ENCODE measurements at regions not wholly inside any gene's neighbourhood (a gene's known extent, or its start where the extent isn't known, plus 50 kb on each side); places are given as distances from the start of the nearest gene placed in this dataset.

DNA sequence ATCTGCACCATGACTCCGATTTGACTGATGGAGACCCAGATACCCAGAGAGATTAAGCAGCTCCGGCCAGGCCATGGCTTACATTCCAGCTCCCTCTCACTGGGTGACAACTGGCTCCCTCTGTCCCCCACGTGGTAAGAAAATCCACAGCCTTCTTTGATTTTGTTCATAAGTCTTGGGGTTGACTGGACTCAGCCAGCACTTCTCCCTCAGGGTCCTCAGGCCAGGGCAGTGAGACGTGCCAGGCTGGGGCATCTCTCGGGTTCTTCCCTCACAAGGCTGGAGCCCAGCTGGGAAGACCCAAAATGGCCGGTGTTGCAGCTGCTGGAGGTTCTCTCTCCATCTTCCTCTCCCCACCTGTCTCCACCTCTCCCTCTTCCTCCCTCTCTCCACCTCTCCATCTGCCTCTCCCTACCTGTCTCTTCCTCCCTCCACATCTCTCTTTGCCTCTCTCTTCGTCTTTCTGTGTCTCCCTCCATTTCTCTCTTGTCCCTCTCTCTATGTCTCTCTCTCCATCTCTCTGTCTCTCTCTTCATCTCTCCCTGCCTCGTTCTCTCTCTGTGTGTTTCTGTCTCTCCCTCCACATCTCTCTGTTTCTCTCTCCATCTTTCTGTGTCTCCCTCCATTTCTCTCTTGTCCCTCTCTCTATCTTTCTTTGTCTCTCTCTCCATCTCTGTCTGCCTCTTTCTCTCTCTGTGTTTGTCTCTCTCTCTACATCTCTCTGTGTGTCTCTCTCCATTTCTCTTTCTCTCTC, 105.3 kb downstream of the FOXL1 start:
- DNase-seq, result no peak

DNA sequence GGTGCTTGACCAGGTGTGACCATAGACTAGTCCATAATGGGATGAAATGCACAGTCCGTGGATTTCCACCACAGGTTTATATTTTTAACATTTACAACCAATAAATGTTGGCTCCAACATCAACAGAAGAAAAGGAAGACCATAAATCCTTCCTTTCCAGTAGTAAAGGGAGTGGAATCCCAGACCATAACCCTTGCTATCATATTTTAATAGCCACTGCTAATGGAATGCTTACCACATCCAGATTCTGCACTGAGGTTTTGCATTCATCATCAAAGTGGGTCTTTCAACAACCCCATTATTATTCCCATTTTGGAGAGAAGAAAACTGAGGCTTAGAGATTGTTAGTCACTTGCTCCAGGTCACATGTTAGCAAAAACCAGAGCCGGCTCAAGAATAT, 106.7 kb downstream of the FOXL1 start:
- no peak for DNase-seq

DNA sequence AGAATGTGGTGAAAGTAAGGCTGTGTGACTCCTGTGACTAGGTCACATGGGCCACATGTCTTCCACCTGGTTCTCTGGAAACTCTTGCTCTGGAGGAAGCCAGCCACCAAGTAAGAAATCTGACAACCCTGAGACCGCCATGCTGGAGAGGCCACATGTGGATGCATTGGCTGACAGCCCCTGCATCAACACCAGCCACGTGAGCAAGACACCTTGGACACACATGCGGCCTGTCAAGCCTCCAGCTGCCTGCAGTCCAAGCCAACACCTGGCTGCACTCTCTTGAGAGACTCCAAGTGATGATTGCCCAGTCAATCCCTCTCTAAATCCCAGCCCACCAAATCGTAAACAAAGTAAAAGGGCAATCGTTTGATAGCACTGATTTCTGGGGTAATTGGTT, 112.6 kb downstream of the FOXL1 start:
- no peak for DNase-seq

DNA sequence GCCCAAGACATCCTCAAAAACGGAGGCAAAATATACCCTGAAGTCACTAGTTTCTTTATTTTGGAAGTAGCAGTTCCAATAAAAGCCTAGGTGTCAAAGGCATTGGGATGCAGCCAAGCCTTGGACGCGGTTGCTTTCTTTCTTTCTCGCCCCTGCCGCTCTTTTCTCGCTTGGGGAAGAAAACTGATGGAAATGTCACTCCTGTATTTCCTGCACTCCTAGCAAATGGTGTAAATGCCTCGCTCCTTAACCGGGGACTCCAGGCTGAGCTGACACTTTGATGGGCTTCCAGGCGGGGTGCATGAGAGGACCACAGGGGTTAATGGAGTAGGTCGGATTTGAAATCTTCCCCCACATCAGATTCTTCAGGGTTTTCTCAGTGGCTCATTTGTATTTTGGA, 114.1 kb downstream of the FOXL1 start:
- DNase-seq, result no peak

DNA sequence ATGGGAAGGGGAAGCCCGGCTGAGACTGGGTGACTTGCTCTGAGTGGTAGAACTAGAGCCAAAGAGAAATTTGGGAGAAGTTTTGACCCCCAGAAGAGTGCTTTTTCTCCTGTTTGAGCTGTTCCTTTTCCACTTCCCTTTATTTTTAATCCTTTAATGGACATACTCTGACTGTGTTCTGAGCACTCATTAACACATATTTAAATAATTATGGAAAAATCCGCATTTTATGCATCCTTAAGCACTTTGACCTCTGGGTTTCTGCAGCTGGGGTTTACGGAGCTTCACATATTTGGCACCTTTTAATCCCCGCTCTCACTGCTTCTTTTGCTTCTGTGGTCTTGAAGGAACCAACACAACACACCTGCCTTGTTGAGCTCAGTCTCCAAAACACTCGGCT, 114.7 kb downstream of the FOXL1 start:
- no peak for DNase-seq

DNA sequence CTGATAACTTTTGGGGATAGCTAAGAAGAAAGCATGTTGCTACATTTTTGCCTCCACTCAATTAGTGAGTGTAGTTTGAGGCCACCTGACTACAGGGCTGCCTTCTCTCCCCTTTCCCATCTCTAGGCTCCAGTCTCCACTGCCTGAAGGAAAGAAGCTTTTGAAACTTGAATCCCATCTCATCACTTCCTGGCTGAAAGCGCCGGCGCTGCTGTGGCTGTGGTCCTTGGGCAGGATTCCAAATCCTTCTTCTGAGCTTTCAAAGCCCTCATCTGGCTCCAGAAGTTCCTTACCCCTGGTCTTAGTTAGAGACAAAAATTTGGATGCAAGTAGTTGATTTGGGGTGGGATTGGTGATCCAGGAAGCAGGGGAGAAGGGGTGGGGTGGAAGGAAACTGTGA, 119.4 kb downstream of the FOXL1 start:
- no peak for DNase-seq

DNA sequence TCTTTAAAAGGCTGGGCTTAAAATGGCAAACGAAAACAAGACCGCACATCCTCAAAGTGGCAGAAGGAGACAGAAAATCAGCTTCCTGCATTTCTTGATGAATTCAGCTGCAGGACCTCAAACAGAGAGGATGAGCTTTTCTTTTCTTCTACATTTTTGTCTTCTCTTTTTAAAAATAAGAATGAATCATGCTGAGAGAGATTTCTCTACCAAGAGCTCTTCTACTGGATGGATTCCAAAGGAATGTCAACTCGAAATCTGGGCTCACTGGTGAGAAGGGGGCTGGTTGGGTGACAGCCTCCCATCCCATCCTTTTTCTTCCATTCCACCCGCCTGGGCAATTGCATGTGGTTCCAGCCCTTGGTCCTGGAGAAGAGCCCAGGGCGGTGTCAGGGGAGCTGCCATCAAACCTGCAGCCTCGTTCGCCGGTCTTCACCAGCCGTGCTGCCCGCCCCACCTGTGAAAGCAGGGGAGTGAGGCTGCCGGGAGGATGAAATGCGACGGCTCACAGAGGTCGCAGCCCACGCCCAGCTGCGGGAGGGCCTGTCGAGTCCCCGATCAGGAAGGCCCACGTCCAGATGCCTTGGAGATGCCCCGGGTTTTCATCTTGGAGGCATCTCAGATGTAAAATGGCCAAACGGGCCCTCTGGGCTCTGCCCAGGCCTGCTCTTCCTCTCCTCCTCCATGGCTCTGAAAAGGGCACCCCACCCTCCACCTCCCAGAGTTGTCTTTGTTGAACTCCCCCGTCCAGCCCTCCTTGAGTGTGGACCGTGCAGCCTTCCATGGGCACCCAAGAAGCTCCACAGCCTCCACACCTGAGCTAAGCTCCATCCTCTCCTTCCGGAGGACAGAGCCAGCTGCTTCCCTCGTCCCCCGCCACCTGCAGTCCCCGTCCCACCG, 121.9 kb downstream of the FOXL1 start:
- DNase-seq, result no peak

DNA sequence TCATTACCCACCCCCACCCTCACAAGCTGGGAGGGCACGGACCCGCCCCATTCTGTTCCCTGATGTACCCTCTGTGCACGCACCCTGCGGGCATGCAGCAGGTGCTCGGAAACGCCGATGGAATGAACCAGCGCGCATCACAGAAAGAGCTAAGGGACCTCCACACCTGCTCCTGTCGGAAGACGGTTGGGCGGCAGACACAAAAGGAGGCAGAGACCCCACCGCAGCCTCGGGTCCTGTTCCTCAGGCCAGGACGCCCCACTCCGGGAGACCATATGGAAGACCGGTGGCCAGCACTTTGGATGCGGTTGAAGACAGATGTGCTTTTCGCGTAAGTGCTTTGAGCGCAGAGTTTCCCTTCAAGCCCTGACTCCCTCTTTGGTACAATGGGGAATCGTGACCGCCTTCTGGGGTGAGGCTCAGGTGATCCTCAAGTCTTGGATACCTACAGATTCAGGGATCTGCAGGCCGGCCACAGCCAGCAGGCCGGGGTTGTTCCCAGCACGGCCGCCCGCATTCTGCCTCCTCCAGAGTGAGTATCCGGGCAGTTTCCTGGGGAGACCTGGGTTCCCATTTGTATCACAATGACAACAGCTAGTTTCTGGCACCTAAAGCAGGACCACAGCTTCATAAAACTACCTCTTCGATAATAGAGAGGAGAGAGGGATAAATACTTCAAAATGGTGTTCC, 123.1 kb downstream of the FOXL1 start:
- no peak for DNase-seq

DNA sequence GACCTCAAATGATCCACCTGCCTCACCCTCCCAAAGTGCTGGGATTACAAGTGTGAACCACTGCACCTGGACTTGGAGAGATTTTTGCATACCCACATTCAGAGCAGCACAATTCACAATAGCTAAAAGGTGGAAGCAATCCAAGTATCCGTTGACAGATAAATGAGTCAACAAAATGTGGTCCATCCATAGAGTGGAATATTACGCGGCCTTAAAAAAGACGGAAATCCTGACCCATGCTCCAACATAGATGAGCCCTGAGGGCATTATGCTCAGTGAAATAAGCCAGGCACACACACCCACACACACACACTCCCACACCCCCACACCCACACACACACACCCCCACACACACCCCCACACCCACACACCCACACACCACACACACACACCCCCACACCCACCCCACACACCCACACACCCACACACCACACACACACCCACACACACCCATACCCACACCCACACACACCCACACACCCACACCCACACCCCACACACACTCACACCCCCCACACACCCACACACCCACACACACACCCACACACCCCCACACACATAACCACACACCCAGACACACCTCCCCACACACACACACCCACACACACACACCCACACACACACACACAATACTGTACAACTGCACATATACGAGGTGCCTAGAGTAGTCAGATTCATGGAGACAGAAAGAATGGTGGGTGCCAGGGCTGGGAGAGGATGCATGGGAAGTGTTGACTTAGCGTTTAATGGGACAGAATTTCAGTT, 124.7 kb downstream of the FOXL1 start:
- DNase-seq, result no peak

DNA sequence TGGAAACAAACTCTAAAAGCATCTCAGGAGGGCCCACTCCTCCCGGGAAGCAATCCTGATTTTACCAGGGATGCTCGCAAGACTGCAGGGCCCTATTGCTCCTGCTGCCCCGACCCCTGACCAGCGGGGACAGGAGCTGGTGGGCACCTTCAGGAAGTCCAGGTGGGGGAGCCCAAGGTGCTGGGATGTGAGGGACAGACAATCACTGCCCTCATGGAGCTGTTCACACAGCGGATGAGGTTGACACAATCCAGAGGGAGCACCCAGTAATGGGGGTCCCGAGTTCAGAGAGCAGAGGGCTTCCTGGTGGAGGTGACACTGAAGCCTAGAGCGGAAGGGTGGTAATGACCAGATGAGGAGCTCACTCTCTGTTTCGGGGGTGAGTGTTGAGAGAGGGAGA, 126.2 kb downstream of the FOXL1 start:
- no peak for DNase-seq

DNA sequence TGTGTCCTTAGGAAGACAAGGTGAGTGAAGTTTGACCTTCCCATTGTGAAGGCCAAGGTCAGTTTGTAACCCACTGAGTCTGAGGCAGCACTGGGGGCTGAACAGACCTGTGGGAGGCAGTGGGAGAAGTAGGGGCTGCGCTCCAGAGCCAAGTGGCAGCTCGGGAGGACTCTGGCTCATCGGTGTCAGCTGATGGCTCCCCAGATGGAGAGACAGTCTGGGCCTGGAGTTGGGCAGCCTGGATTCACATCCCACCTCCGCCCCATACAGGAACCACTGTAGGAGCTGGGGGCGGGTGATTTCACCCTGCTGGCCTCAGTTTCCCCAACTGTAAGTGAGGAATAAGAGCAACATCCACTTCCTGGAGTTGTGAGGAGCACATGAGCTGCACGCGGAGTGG, 128.4 kb downstream of the FOXL1 start:
- DNase-seq, result no peak

DNA sequence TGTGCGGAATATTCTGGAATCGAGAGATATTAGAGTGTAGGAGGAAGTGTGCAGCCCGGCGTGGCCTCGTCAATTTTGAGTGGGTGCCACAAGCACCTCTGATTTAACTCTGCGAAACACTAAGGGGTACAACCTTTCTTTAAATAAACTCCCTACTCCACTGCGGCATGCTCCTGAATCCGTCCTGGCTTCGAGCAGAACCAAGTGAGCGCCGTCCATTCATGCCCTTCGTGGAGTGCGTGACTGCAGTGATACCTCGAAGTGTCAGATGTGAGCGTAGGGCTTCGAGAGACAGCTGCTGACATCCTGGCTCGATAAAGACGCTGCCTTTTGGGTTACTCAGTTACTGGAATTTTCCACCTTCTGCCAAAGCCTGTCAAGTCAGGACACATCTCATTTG, 128.8 kb downstream of the FOXL1 start:
- no peak for DNase-seq

DNA sequence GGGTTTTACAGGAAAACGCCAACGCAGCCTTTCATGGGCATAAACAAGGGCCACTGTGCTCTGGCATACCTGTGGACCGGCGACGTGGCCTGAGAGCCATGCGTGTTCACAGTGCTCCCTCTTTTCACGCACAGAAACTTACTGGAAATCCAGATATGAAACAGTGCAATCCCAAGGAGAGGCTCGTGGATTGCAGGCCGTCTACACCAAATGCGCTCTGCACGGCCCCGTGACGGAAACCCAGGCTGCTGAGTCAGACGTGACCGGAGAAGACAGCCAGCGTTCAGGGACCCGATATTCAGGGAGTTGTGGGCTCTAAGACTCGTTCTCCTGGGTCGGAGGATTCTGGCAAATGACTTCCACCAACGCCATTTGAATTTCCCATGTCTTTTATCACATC, 129.2 kb downstream of the FOXL1 start:
- DNase-seq, result no peak

DNA sequence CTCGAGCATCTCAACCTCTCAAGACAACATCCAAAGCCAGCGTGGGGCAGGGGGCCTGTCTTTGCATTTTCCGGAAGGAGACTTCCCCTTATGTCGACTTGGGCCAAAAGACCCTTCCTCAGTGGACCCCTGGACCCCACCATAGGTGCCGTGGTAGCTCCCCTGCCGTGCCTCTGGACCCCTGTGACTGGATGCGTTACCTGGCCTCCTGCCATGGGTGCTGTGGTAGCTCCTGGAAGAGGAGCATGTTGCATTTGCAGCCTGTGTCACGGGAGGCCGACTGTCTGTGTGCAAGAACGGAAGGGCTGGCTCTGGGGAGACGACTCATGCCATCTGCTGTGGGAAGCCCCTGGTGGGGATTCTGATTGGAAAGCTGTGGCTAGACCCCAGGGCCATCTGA, 130.1 kb downstream of the FOXL1 start:
- DNase-seq, result no peak

DNA sequence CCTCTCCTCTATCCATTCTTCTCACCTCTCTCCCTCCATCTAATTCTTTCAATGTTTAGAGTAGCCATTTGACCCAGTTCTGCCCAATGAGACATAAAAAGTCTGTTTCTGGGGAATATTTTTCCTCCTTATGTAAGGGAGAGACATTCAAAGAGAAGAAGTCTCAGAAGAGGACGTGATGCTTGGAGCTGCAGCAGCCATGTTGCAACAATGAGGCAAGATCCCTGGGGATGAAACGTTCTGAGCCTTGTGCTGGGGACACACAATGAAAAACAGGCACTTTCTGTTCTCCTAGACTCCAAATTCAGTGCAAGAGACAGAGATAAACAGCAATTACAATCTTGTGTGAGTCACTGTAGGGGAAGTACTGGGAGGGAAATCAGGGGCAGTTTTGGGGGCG, 130.8 kb downstream of the FOXL1 start:
- no peak for DNase-seq

DNA sequence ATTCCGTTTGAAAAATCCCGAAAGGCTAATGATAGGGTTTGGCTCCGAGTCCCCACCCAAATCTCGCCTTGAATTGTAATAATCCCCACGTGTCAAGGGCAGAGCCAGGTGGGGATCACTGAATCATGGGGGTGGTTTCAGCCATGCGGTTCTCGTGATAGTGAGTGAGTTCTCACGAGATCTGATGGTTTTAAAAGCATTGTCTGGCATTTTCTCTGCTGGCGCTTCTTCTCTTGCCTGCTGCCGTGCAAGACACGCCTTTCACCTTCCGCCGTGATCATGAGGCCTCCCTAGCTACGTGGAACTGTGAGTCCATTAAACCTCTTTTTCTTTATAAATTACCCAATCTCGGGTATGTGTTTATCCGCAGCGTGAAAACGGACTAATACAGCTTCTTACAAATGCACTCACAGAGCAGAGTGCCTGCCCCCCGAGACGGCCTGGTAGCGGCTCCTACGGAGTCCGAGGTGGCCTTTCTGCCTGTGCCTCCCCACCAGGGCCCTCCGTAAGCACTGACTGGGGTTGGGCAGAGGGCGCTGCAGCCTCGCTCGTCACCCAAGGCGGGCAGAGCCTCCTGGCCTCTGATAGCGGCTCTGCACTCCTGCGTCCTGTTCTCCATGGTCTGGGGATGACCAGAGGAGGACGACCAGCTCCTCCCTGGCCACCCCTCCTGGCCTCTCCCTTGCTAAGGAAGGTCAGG, 131.7 kb downstream of the FOXL1 start:
- DNase-seq, result no peak

DNA sequence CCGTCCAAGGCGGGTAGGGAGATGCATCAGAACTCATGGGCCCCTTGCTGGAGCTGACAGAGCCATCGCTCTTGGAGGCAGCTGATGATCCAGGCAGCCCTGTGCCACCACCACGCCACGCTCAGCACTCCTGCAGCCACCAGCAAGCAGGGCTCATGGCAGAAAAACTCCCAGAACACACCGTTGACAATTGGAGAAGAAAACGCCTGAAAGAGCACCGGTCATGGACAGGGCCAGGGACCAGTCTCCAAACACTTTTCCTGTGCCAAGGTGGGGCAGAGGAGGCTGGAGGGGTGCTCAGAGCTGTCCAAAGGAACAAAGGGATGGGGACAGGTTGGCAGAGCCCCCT, 132.2 kb downstream of the FOXL1 start:
- no peak for DNase-seq

DNA sequence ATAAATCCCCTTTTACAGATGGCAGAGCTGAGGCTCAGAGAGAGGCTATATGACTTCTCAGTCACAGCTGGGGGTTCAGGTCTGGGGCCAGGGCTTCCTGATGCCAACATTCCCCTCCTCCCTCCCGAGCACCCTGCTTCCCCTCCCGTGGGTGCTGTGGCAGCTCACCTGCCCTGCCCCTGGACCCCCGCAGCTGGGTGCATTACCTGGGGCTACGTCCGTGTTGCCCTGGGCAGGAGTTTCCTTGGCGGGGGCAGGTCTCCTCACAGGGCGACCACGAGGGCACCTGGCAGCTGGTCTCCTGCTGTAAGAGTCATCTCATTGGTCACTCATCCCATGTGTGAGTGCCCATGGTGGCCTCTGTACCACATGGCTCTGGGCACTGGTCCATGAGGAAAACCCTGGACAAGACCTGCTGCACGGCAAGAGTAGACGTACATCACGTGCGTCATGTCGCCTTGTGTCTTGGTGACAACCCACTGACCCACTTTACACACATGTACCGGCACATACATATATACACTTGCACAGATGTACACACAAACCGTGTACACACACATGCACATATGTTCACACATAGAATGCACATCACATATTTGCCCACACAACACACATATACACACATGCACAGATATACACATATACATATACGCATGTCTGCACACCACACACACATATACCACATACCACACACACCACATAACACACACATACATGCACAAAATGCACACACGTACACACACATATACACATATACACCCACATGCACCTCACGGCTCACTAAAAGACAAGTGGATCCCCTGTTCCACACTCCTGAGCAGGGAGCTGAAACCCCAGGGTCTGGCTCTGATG, 134.0 kb downstream of the FOXL1 start:
- DNase-seq, result no peak

DNA sequence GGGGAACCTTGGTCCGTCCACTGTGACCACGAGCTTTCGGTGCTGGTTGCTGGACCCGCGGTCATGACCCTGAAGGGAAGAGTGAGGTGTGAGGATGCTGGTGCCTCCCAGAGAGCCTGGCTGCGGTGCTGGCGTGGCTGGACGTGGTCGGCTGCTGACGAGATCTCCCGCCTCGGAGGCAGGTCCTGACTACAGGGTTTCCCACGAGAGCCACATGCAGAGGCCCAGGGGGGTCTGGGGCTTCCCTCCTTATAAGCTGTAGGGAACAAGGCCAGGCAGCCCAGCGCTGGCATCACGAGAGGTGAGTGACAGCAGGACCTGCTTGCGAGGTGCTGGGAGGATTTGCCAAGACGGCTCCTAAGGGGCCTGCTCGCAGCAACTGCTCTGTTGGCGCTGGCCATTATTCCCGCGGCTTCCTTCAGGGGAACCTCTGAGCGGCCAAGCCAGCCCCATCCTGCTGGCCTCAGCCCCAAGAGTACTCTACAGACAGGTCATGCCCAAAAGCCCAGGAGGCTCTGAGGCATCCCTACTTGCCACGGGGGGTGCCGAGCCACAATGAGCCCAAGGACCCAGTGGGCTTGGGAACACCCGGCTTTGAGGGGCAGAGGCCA, 134.8 kb downstream of the FOXL1 start:
- no peak for DNase-seq

DNA sequence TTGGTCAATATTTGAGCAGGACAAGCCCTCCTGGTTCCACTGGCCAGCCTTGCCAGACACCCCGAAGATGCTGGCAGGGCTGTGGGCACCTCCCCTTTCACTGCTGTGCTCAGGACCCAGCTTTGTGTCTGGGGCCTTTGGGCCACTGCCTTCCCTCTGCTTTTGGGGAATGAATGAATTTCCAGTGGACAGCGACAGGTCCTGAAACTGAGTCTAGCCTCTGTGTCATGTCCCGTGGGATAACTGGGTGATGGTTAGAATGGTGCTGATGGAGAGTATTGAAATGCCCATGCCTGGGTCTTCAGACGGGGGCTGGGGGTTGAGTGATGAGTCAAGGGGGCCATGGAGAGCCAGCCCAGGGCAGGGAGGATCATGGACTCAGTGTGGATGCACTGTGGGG, 135.8 kb downstream of the FOXL1 start:
- DNase-seq, result no peak

DNA sequence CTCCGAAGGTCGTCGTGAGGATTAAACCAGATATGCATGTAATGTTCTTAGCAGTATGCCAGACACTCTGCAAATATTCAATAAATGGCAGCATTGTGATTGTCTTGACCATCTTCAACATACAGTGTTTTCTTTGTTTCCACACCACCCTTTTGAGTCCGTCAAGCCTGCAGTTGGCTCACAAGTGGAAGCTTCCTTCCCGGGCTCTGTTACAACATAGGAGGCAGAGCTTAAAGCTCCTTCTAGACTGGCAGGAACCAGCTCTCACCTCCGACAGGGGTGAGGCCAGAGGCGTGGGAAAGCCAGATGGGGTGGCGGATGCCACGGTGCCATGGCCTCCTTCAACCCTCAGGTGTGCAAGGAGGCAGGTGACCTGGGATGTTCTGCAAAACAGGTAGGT, 138.3 kb downstream of the FOXL1 start:
- DNase-seq, result no peak
